ENCODE measurements at regions not wholly inside any gene's neighbourhood (a gene's known extent, or its start where the extent isn't known, plus 50 kb on each side); places are given as distances from the start of the nearest gene placed in this dataset.

DNA sequence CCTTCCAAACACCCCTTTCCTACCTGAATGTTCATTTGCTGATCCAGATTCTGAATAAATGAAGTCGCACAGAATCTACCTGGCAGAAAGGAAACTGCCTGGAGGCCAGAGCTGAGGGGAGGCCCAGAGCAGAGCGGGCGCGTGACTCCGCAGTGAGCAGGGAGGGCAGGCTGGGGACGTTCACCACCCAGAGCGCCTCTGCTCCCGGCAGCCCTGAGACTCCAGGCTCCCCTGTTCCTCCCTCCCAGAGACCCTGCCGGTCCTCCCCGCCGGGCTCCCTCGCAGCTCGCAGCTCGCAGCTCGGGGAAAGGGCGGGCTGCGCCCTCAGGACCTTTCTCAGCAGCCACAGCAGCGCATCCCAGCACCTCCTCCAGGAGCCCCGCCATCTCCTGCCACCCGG is 176.7 kb upstream of the ZNF32 start:
- Histone ChIP-seq H3K4me3 (no peak overlapping the region), H3K27ac (peak overlapping the region in 1 of 2 donors; percentile 8), H3K9me3 (no peaks in the 10 kb centered on the region), H3K36me3 (no peaks in the 10 kb centered on the region), H3K27me3 (no peaks in the 10 kb centered on the region), H3K4me1 (no peaks in the 10 kb centered on the region)
- ATAC-seq (no peak), DNase-seq (no peak)
- intact Hi-C loops (cut with DNase I): no loop called here
- TF ChIP-seq CTCF (IDR thresholded peaks at IDR 0.05): no peak

GRCh38 chr10:43824934-43825333 is 176.3 kb upstream of the ZNF32 start:
- TF ChIP-seq CTCF (IDR thresholded peaks at IDR 0.05): no peak
- H3K27ac ChIP-seq: peak overlapping the region in 1 of 2 donors; percentile 50
- no peaks in the 10 kb centered on the region for H3K4me1 ChIP-seq
- DNase-seq: no peak
- intact Hi-C loops (cut with DNase I): no loop called here
- H3K9me3 ChIP-seq: no peaks in the 10 kb centered on the region
- no peaks in the 10 kb centered on the region for H3K27me3 ChIP-seq
- no peaks in the 10 kb centered on the region for H3K36me3 ChIP-seq
- peak; percentile 80 for ATAC-seq
- H3K4me3 ChIP-seq: no peak overlapping the region

GRCh38 chr10:43822631-43823580 is 174.2 kb upstream of the ZNF32 start:
- H3K4me1 ChIP-seq: no peaks in the 10 kb centered on the region
- H3K36me3 ChIP-seq: no peaks in the 10 kb centered on the region
- H3K27ac ChIP-seq: peak overlapping the region in 1 of 2 donors; percentile 13
- ATAC-seq (peak; percentile 12), DNase-seq (no peak)
- TF ChIP-seq CTCF (IDR thresholded peaks at IDR 0.05): no peak
- H3K4me3 ChIP-seq: no peak overlapping the region
- intact Hi-C loops (cut with DNase I): no loop called here
- H3K27me3 ChIP-seq: no peaks in the 10 kb centered on the region
- H3K9me3 ChIP-seq: no peaks in the 10 kb centered on the region

DNA sequence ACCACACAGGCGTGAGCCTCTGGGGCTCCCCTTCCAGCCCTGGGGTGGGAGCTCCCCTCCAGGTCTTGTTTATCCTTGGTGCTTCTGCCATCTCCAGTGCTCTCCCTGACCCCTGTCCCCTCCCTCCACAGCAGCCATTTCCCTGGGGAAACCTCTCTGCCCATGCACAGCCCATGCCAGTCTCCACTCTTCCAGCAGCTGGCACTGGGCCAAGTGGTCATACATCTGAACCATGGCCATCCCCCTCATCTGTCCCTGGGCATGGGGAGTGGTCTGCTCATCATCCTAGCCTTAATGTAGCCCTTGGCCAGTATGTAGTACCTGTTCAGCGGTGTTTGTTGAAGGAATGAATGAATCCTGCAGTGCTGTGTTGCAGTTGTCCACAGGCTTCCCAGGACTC is 172.4 kb upstream of the ZNF32 start:
- no peaks in the 10 kb centered on the region for H3K36me3 ChIP-seq
- intact Hi-C loops (cut with DNase I): no loop called here
- no peaks in the 10 kb centered on the region for H3K9me3 ChIP-seq
- H3K4me1 ChIP-seq: peaks cover 0 to 12% of the 10 kb centered on the region in 2 donors
- H3K27ac ChIP-seq: no peak overlapping the region
- DNase-seq: peak in 1 of 4 donors; percentile 57
- no peak overlapping the region for H3K4me3 ChIP-seq
- H3K27me3 ChIP-seq: no peaks in the 10 kb centered on the region
- TF ChIP-seq CTCF (IDR thresholded peaks at IDR 0.05): no peak
- ATAC-seq: no peak

GRCh38 chr10:43820663-43821062 is 172.0 kb upstream of the ZNF32 start:
- ATAC-seq: no peak
- Histone ChIP-seq H3K9me3 (no peaks in the 10 kb centered on the region), H3K27me3 (no peaks in the 10 kb centered on the region), H3K4me3 (no peak overlapping the region), H3K4me1 (peaks cover 0 to 16% of the 10 kb centered on the region in 2 donors), H3K27ac (no peak overlapping the region), H3K36me3 (no peaks in the 10 kb centered on the region)
- intact Hi-C loops (cut with DNase I): no loop called here
- DNase-seq: no peak
- TF ChIP-seq CTCF (IDR thresholded peaks at IDR 0.05): no peak
